HG03139 (cell line): ENCODE measurements at regions not wholly inside any gene's neighbourhood (a gene's known extent, or its start where the extent isn't known, plus 50 kb on each side); places are given as distances from the start of the nearest gene placed in this dataset.
"Not testable (repeated sequence)": the region's sequence is repeated elsewhere in the genome, so short reads cannot be mapped to it uniquely, and the experiment has no call there.

ENCODE experiments used
- ATAC-seq: cut with Tn5 transposase; IDR thresholded peaks from one replicate; pipeline ENCODE4 v1.9.1; 2021; ENCODE audit not compliant: unreplicated experiment

DNA sequence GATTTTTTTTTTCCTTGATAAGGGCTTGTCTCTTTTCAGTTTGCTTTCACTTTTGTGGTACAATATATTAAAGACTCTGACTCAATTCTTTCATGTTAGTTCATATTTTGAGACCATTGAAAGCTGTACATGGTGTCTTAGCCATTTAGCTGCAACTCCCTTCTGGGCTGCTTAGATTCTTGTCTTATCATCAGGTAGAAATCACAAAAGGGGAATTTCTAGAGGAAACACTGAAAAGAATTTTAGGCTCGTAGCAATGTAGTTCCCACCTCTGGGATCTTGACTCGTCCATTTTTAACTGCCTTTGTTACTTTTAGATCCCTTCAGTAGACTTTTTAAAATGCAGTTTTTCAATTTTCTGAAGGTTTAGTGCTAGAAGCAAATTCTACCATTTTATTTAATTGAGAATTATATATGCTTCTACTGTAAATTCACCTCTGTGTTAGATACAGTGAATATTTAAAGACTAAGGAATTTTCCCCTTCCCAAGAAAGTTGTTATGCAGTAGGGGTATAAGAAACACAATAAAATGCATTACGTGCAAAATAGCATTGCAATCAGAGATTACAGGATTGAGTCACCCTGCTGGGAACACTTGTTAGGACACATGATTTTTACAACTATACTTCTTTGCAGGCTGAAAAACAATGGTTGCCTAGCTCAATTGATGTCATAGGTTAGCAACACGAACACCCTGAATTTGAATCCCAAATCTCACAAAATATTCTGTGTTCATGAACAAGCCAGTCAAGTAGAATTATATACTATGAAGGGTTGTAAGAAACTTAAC, 772.7 kb downstream of the PDCD6IP start:
- no peak for ATAC-seq

DNA sequence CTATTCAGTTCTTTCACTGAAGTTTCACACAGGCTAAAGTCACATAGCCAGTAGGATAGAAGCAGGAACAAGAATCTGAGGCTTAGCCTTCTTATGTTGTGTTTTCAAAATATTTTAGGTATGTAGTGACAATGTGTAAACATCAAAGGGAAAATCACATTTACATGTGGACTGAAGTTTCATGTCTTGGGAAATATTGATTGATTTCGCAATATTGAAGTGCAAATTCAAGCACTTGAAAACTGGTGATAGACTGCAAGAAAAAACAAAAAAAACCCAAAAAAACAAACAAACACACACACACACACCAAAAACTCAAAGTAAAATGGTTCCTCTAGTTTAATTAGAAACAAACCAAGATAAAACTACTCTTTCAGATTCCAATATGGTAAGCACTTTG, 773.3 kb downstream of the PDCD6IP start:
- ATAC-seq, result no peak

DNA sequence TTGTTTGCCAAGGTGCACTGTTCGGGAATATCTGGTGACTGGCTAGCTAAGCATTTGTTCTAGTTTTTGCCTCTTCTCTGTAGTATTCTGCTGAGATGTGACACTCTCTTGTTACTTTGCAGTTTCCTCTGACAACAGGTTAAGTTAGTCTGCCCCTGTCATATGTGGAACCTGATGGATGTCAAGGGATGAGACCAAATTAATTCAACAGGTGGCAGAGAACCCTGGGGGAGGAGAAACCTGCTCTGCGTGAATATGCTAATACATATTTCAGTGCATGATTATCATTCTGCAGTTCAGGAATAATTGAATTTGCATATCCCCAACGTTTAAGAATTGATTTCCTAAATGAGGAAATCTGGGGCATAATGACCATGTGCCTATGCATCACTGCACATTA, 777.3 kb downstream of the PDCD6IP start:
- no peak for ATAC-seq

DNA sequence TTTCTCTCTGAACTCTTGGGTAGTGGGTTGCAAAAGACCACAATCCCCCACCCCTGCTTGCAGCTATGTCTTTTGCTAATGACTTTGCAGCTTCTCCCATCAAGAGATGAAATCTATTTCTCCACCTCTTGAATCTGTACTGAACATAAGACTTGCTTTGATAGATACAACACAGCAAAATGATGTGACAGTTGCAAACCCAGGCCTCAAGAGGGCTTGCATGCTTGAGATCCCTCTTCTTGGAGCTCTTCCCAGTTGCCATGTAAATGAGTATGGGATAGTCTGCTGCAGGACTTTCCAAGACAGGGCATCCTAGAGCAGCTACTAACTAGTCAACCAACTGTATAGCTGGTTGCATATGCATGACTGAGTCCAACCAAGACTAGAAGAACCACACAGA, 783.6 kb downstream of the PDCD6IP start:
- ATAC-seq, result no peak

DNA sequence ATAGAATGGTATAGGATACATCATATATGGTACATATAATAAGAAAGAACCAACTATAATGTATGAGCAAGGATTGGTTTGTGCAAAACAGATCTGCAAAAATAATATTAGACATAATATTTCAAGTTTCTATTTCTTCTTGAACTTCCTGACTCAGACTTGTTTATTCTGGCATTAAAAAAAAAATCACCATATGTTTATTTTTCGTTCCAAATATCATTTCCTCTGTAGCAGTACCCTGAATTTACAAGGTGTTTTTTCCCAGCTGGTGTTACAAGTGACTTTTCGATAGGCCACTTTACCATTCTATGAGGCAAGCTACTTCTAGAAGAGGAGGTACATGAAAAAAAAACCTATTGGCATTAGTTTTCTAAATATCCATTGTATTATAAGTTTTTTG, 785.0 kb downstream of the PDCD6IP start:
- ATAC-seq, result no peak

DNA sequence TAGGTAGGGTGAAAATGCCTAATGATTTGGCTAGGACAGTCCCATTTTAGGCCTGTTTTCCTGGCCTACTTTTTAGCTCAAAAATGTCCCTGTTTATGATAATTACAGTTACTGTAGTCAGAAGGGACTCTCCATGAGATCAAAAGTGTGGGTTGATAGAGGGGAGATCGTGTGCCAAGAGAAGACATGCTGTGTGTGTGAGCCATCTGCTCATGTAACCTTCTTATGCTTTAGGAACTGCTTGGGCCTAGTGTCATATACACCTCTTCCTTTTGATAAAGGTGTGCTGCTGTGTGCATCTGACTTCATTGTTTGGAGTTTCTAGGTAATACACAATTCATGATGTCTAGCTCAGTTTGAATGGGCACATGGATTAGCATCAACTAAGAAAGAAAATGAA, 786.5 kb downstream of the PDCD6IP start:
- ATAC-seq, result no peak

DNA sequence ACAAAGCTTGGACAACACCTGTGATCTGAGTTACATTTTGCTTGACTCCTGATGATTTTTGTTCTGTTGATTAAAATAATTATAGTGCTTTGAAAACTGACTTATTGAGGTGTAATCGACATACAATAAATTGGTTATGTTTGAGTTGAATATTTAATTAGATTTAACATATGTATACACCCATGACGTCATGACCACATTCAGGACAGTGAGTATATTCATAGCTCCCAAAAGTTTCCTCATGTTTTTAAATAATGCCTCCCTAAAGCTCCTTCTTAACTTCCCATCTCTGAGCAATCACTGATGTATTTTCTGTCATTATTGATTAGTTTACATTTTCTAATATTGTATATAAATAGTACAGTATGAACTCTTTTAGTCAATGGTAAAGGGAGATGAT, 801.2 kb downstream of the PDCD6IP start:
- ATAC-seq, result no peak

DNA sequence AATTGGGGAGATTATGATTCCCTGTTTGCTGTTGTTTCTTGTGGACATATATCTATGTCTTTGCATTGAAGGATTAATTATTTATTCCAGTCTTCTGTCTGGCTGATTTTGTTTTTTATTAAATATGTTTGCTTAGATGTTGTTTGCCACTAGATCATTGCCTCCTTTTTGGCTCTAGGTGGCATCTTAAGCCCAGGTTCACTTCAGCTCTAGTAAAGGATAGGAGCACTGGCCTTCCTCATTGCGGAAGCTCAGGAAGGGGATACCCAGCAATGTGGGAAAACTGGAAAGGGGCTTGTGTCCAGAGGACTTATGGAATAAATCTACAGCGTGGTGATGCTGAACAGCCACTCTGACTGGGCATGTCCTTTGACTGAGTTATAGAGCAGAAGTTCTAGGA, 821.6 kb downstream of the PDCD6IP start:
- ATAC-seq, result no peak

DNA sequence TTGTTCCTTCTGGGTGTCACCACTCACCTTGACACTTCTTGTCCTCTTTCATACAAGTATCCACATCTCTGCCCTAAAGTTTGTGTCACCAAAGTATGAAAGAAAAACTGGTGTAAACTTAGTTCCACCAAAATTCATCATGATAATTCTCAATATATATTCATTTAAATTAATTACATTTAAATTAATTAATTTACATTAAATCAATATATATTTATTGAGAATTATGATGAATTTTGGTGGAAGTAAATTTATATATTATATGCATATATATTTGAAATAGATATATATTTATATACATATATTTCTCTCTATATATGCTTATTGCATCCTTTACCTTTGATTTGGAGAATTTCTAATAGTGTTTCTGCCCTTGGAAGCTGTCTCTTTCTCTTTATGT, 828.3 kb downstream of the PDCD6IP start:
- no peak for ATAC-seq

DNA sequence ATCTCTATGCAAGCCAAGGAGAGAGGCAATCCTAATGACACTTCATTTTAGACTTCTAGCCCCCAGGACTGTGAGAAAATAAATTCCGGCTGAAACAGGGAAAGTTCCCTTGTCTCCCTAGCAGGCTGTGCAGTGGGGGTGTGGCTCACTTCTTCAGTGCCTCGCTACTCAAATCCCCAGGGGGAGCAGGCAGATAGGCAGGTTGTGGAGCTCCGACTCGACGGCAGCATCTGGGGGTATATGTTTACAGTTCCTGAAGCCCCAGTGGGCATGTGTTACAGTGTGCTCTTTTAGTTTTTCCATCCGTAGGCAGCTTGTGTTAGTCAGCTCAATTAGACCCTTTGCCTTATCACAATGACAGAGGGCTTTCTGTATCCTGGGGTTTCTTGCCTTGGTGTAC, 836.5 kb downstream of the PDCD6IP start:
- ATAC-seq, result no peak

DNA sequence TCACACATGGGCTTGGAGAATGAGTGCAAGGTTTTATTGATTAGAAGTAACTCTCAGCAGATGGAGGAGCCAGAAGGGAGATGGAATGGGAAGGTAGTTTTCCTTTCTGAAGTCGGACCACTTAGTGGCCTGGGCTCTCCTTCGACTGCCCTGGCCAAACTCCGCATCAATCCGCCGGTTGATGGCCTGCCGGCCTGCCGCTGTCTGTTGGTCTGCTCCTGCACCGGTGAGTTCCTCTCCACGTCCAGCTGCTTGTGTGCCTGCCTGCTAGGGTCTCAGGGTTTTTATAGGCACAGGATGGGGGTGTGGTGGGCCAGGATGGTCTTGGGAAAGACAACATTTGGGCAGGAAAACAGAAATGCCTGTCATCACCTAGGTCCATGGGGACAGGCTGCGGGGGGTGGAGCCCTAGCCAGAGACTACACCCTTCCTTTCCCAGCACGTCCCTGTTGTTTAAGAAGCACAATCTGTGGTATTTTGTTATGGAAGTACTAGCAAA, 837.0 kb downstream of the PDCD6IP start:
- no peak for ATAC-seq

DNA sequence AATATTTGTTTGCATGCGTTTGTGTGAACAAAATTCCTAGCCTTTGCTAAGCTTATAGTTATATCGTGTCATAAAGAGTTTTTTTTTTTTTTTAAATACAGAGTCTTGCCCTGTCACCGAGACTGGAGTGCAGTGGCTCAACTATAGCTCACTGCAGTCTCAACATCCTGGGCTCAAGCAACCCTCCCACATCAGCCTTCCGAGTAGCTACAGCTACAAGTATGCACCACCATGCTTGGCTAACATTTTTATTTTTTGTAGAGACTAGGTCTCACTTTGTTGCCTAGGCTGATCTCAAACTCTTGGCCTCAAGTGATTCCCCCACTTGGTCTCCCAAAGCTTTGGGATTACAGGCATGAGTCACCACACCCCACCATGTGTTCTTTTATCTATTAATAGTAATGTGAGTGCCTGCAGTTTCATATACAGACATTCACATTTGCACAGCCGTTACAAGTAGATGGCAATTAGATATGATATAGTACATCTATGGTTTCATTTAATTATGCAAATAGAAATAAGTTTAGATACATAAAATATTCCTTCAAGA, 848.6 kb downstream of the PDCD6IP start:
- no peak for ATAC-seq

DNA sequence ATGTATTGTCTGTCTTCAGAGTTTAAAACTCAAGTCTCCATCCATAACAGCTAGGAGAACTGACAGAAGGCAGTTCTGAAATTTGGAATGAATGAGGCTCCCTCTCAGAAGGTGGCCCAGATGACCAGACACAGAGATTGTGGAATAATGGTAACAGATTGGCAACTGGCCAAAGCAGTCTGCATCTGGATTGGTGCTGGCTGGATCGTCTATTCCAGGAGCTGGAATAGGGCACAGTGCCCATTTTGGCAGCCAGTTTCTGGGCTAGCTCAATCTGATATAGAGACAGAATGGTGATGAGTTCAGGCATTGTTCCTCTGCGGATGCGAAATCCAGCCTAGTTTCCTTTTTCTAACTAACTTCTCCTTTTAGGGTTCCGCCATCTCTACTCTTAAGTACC, 851.7 kb downstream of the PDCD6IP start:
- ATAC-seq, result no peak

DNA sequence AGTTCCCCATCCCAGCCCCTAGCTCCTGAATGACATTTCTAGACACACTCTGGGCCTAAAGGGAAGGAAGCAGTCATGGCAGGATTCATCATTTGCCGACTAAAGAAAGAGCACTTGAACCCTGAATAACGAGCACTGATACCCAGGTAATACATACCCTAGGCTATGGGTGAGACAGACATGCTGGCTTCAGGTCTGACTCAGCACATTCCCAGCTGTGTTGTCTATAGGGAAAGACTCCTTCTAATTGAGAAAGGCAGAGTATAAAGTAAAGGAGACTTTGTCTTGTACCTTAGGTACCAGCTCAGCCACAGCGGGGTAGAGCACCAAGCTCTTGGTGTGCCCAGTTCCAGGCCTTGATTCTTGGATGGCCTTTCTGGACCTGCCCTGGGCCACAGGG, 870.5 kb downstream of the PDCD6IP start:
- ATAC-seq, result no peak

DNA sequence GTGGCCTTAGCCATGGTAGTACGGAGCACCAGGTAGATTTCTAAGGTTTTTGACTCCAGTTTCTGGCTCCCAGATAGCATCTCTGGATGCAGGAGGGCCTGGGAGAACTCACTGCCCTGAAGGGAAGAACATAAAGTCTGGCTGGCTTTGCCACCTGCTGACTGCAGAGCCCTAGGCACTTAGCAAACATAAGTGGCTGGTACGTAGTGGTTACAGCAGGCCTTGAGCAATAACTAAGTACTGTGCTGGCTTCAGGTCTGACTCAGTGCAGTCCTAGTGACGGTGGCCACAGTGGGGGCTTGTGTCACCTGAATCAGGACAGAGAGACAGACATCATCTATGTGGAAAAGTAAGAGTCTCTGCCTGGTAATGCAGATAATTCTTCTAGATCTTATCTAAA, 871.1 kb downstream of the PDCD6IP start:
- ATAC-seq, result no peak

DNA sequence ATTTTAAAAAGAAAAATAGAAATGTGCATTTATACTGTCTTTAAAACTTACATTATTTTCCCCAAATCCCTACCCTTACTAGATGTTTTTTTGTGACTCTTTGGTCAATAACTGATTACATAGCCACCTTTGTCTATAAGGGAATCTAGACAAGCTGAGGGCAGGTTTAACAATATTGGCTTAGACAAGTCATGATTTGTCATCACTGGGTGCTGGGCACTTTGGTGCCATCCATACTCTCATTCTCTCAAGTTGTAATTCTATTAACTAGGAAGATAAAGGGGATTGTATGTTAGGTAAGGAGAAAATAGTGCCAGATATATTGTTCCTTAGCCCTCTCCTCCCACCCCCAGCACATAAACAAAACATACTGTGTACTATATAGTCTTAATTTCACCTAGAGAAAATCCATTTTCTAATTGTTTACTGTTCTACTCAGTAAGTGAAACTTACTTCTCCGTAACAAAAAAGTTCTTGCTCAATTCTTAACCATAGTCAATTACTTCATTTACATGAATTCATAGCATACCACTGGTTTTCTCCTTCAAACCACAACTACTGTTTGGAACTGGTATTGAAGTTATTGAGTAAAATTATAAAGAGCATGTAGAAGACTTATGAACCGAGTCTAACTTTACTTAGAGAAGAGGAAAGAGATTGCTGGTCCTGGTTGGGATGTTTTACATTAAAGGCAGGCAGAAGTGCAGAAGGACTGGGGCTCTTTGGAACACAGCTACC, 877.1 kb downstream of the PDCD6IP start:
- no peak for ATAC-seq

DNA sequence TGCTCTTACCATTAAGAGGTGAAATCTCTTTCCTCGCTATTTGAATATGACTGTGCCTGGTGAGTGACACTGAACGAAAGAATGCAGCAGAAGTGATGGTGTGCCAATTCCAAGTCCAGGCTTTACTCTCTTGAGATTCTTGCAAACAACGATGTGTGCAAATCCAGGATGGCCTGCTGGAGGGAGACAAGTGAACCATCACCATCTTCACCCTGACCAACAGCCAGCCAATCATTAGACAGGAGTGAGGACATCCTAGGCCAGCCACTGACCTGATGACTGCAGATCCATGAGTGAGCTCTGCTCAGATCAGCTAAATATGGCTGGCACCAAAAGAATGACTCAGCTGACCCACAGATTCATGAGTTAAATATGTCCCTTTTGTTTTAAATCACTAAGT, 878.0 kb downstream of the PDCD6IP start:
- ATAC-seq, result no peak

DNA sequence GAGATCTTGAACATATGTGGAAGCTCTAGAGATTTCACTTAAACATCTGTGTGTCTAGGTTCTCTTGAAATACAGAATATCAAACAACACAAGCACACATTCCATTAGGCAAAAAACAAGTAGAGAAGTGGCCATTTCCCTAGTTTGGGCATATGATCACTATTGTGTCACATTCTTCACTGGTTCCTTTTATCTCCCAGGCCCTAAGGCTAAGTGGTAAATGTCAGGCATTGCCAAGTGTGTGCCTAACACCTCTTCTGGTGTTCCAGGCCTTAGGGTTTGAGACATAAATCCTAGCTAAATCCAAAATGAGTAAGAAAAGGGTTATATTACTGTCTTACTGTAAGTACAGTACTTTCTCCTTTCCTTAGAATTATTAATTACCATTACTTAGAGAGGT, 880.1 kb downstream of the PDCD6IP start:
- ATAC-seq, result no peak

DNA sequence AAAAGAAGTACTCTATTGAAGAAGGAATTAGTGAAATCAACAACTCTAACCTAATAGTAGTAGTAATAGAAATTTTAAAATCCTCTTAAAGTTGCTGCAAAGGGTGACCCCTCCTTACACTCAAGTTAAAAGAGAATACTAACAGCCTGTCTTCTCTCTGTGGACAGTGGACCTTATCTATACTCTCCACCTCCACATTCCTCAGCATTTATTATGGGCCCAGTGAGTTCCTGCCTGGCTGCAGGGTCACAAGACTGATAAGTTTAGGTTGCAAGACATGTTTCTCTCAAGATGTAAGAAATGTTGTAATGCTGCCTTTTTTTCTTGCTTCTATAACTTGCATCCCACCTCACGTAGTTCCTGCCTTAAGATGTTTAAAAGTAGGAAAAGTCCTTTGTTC, 880.6 kb downstream of the PDCD6IP start:
- ATAC-seq, result not testable (repeated sequence)

DNA sequence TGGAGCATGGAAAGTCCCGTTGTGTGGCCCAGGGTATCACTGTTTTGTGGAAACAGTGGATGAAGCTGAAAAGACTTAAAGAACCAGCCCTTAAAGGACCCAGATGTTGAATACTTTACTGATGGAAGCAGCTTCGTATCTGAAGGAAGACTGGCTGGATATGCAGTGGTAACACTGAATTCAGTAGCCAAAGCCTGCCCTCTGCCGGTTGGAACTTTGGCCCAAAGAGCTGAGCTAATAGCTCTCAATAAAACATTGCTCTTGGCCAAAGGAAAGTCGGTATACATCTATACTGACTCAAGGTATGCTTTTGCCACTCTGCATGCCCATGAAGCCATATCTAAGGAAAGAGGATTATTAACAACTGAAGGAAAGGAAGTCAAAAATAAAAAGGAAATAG, 885.4 kb downstream of the PDCD6IP start:
- ATAC-seq, result no peak

DNA sequence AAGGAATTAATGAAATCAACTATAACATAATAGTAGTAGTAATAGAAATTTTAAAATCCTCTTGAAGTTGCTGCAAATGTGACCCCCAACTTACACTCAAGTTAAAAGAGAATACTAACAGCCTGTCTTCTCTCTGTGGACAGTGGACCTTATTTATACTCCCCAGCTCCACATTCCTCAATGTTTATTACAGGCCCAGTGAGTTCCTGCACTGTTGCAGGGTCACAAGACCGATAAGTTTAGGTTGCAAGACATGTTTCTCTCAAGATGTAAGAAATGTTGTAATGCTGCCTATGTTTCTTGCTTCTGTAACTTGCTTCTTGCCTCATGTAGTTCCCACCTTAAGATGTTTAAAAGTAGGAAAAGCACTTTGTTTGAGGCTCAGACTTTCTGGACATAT, 888.1 kb downstream of the PDCD6IP start:
- no peak for ATAC-seq

DNA sequence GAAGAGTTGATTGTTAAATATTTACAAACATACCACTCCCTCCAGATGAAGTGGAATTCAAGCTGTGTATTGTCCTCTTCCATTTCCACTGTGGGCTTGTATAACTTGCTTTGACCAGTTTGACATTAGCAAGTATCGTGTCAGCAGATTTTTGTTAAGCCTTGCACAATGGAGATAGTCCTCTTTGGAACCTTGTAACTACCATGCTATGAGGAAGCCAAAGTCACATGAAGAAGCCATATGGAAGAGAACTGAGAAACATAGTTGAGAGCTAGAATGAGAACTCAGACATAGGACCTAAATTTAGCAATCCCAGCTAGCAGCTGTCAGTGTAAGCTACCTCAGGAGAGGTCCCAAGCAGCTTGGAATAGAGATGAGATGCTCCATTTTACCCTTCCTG, 889.2 kb downstream of the PDCD6IP start:
- no peak for ATAC-seq
